ENCODE measurements at regions not wholly inside any gene's neighbourhood (a gene's known extent, or its start where the extent isn't known, plus 50 kb on each side); places are given as distances from the start of the nearest gene placed in this dataset.
A peak's percentile ranks its signal among the peaks of the same experiment; 100 is the strongest.

GRCh38 chr2:156124458-156124857 lies 208.1 kb downstream of the NR4A2 start:
- no peaks in the 10 kb centered on the region for H3K4me1 ChIP-seq (ENCODE audit: control insufficient read depth in 1 of 2, insufficient read depth in 2 of 2, low read depth in 1 of 2, low read length in 1 of 2)
- no peak overlapping the region for H3K4me3 ChIP-seq (ENCODE audit: low read depth in 2 of 2, low read length in 1 of 2)
- no peak overlapping the region for H3K9ac ChIP-seq
- no peaks in the 10 kb centered on the region for H3F3A ChIP-seq (replicated peaks; ENCODE audit: insufficient read depth)
- ChIA-PET CTCF (no interaction called here), POLR2A (no interaction called here)
- no peak for DNase-seq
- no peaks in the 10 kb centered on the region for H3K36me3 ChIP-seq (replicated peaks in 1 of 2; ENCODE audit: control insufficient read depth in 1 of 2, insufficient read depth in 2 of 2, low read length in 1 of 2)
- no peaks in the 10 kb centered on the region for H3K79me2 ChIP-seq (ENCODE audit: insufficient read depth)
- H2AFZ ChIP-seq (ENCODE audit: low read depth), result no peak overlapping the region
- no peaks in the 10 kb centered on the region for H4K20me1 ChIP-seq (ENCODE audit: insufficient read depth)
- H3K27me3 ChIP-seq (ENCODE audit: insufficient read depth), result no peaks in the 10 kb centered on the region
- H3K9me3 ChIP-seq, result no peaks in the 10 kb centered on the region; the same call in 1 of the 2 replicates
- H3K9me2 ChIP-seq, result no peaks in the 10 kb centered on the region
- peak overlapping the region; percentile 40; the same call in 1 of the 2 replicates for H3K4me2 ChIP-seq
- TF ChIP-seq GABPA (IDR thresholded peaks at IDR 0.05; ENCODE audit: low read depth), result no peak
- TF ChIP-seq GATA2 (CRISPR knock-in tag; IDR thresholded peaks at IDR 0.05), result no peak
- TF ChIP-seq USF1 (IDR thresholded peaks at IDR 0.05; ENCODE audit: borderline replicate concordance, low read depth), result no peak
- no peak for TF ChIP-seq EZH2phosphoT487 (IDR thresholded peaks at IDR 0.05; ENCODE audit: borderline replicate concordance, low read depth)
- no peak for TF ChIP-seq NRF1 (IDR thresholded peaks at IDR 0.05; ENCODE audit: low read depth, low read length)
- no peak for TF ChIP-seq RFX5 (IDR thresholded peaks at IDR 0.05; ENCODE audit: low read length)
- TF ChIP-seq CTCF (IDR thresholded peaks at IDR 0.05), result no peak
- TF ChIP-seq EP300 (IDR thresholded peaks at IDR 0.05; ENCODE audit: borderline replicate concordance in 1 of 2, low read depth in 1 of 2, low read length in 1 of 2), result no peak
- no peak for TF ChIP-seq ELF1 (IDR thresholded peaks at IDR 0.05)
- TF ChIP-seq JUND (IDR thresholded peaks at IDR 0.05), result no peak
- no peak for TF ChIP-seq MXI1 (IDR thresholded peaks at IDR 0.05; ENCODE audit: low read depth, low read length)
- H3K27ac ChIP-seq (ENCODE audit: low read depth in 2 of 2, low read length in 1 of 2), result no peak overlapping the region

GRCh38 chr2:156118753-156119416 lies 213.6 kb downstream of the NR4A2 start:
- no peak overlapping the region for H3K4me3 ChIP-seq (ENCODE audit: low read depth in 2 of 2, low read length in 1 of 2)
- no peak overlapping the region for H3K27ac ChIP-seq (ENCODE audit: low read depth in 2 of 2, low read length in 1 of 2)
- H2AFZ ChIP-seq (ENCODE audit: low read depth), result no peak overlapping the region
- H3K9me3 ChIP-seq, result no peaks in the 10 kb centered on the region
- H3K36me3 ChIP-seq (replicated peaks in 1 of 2; ENCODE audit: control insufficient read depth in 1 of 2, insufficient read depth in 2 of 2, low read length in 1 of 2), result no peaks in the 10 kb centered on the region
- H3K4me2 ChIP-seq, result no peak overlapping the region
- no peaks in the 10 kb centered on the region for H3K4me1 ChIP-seq (ENCODE audit: control insufficient read depth in 1 of 2, insufficient read depth in 2 of 2, low read depth in 1 of 2, low read length in 1 of 2)
- WGBS (ENCODE audit: low lambda C conversion rate), result 23% methylated on average over 3 of the region's 3 CpGs
- no peak for DNase-seq
- no peaks in the 10 kb centered on the region for H3F3A ChIP-seq (replicated peaks; ENCODE audit: insufficient read depth)
- no peaks in the 10 kb centered on the region for H3K9me2 ChIP-seq
- no peaks in the 10 kb centered on the region for H3K79me2 ChIP-seq (ENCODE audit: insufficient read depth)
- H4K20me1 ChIP-seq (ENCODE audit: insufficient read depth), result no peaks in the 10 kb centered on the region
- no peaks in the 10 kb centered on the region; the same call in 1 of the 2 replicates for H3K27me3 ChIP-seq (ENCODE audit: insufficient read depth)
- no peak for TF ChIP-seq MAX (IDR thresholded peaks at IDR 0.05; ENCODE audit: low read depth)
- TF ChIP-seq FOXM1 (IDR thresholded peaks at IDR 0.05; ENCODE audit: low read depth), result no peak
- TF ChIP-seq GABPA (IDR thresholded peaks at IDR 0.05; ENCODE audit: low read depth), result no peak
- no peak for TF ChIP-seq NRF1 (IDR thresholded peaks at IDR 0.05; ENCODE audit: low read depth, low read length)
- no peak for TF ChIP-seq FOSL2 (IDR thresholded peaks at IDR 0.05; ENCODE audit: borderline replicate concordance, low read depth)
- no peak for TF ChIP-seq SMC3 (IDR thresholded peaks at IDR 0.05; ENCODE audit: low read depth, low read length)
- TF ChIP-seq CHD2 (IDR thresholded peaks at IDR 0.05; ENCODE audit: low read length, partially characterized antibody), result no peak
- no peak for TF ChIP-seq REST (IDR thresholded peaks at IDR 0.05; ENCODE audit: low read depth, low read length)
- TF ChIP-seq IRF3 (IDR thresholded peaks at IDR 0.05; ENCODE audit: low read depth, low read length), result no peak
- TF ChIP-seq USF2 (IDR thresholded peaks at IDR 0.05; ENCODE audit: borderline replicate concordance, low read depth, low read length), result no peak
- ChIA-PET POLR2A (no interaction called here), CTCF (no interaction called here)
- H3K9ac ChIP-seq, result no peak overlapping the region
